ENCODE measurements at regions not wholly inside any gene's neighbourhood (a gene's known extent, or its start where the extent isn't known, plus 50 kb on each side); places are given as distances from the start of the nearest gene placed in this dataset.

- H3K23ac ChIP-seq (ENCODE audit: low read length): no peak overlapping the region
- H3K36me3 ChIP-seq (ENCODE audit: control insufficient read depth, insufficient read depth, low read length): no peaks in the 10 kb centered on the region
- no peaks in the 10 kb centered on the region for H3K27me3 ChIP-seq (ENCODE audit: insufficient read depth, low read length, poor library complexity)
- DNase-seq: no peak
- H3K4me3 ChIP-seq (ENCODE audit: low read length): no peak overlapping the region
- no peak overlapping the region for H3K27ac ChIP-seq (ENCODE audit: low read depth, low read length)
- no peak overlapping the region for H3K4ac ChIP-seq (ENCODE audit: low read depth, low read length)
- no peak overlapping the region for H4K8ac ChIP-seq (ENCODE audit: low read depth, low read length)
- H2BK15ac ChIP-seq (replicated peaks; ENCODE audit: low read depth): no peak overlapping the region
- H3K4me2 ChIP-seq (ENCODE audit: low read length): no peak overlapping the region
- no CpG with 5 or more reads among the region's 4 CpGs for WGBS (ENCODE audit: extremely low coverage, insufficient coverage, low lambda C conversion rate)
- H3K56ac ChIP-seq (ENCODE audit: low read length): no peak overlapping the region
- H3K4me1 ChIP-seq (ENCODE audit: control insufficient read depth, low read depth, low read length): no peaks in the 10 kb centered on the region
- H2BK120ac ChIP-seq (ENCODE audit: low read depth, low read length): no peak overlapping the region
- H3K9ac ChIP-seq (ENCODE audit: low read length): no peak overlapping the region
- no peak overlapping the region for H2BK5ac ChIP-seq (ENCODE audit: low read length)
- H2AK5ac ChIP-seq (ENCODE audit: low read length): no peak overlapping the region
- no peaks in the 10 kb centered on the region for H3K79me2 ChIP-seq (ENCODE audit: control insufficient read depth, insufficient read depth, low read length)
- H3K79me1 ChIP-seq (ENCODE audit: low read length): no peaks in the 10 kb centered on the region
- no peak overlapping the region for H3K18ac ChIP-seq (ENCODE audit: low read length)
- H4K5ac ChIP-seq (ENCODE audit: low read length): no peak overlapping the region
Observed at GRCh38 chr7:68518060-68518459, 1080.2 kb upstream of the AUTS2 start.

GRCh38 chr7:68524126-68524525 is 1074.1 kb upstream of the AUTS2 start:
- H3K4ac ChIP-seq (ENCODE audit: low read depth, low read length): no peak overlapping the region
- no peaks in the 10 kb centered on the region for H3K4me1 ChIP-seq (ENCODE audit: control insufficient read depth, low read depth, low read length)
- H4K8ac ChIP-seq (ENCODE audit: low read depth, low read length): no peak overlapping the region
- H3K18ac ChIP-seq (ENCODE audit: low read length): no peak overlapping the region
- H3K9ac ChIP-seq (ENCODE audit: low read length): no peak overlapping the region
- no peak overlapping the region for H3K23ac ChIP-seq (ENCODE audit: low read length)
- H4K5ac ChIP-seq (ENCODE audit: low read length): no peak overlapping the region
- no peaks in the 10 kb centered on the region for H3K36me3 ChIP-seq (ENCODE audit: control insufficient read depth, insufficient read depth, low read length)
- no peak overlapping the region for H3K4me2 ChIP-seq (ENCODE audit: low read length)
- no peak overlapping the region for H2BK5ac ChIP-seq (ENCODE audit: low read length)
- no peak overlapping the region for H3K56ac ChIP-seq (ENCODE audit: low read length)
- no peak overlapping the region for H3K27ac ChIP-seq (ENCODE audit: low read depth, low read length)
- H3K79me1 ChIP-seq (ENCODE audit: low read length): no peaks in the 10 kb centered on the region
- no peak overlapping the region for H2AK5ac ChIP-seq (ENCODE audit: low read length)
- H2BK120ac ChIP-seq (ENCODE audit: low read depth, low read length): no peak overlapping the region
- H2BK15ac ChIP-seq (replicated peaks; ENCODE audit: low read depth): no peak overlapping the region
- no CpG with 5 or more reads among the region's 3 CpGs for WGBS (ENCODE audit: extremely low coverage, insufficient coverage, low lambda C conversion rate)
- no peak overlapping the region for H3K4me3 ChIP-seq (ENCODE audit: low read length)
- DNase-seq: no peak
- H3K27me3 ChIP-seq (ENCODE audit: insufficient read depth, low read length, poor library complexity): no peaks in the 10 kb centered on the region
- H3K79me2 ChIP-seq (ENCODE audit: control insufficient read depth, insufficient read depth, low read length): no peaks in the 10 kb centered on the region

- no peak overlapping the region for H3K27ac ChIP-seq (ENCODE audit: low read depth, low read length)
- no peak overlapping the region for H3K56ac ChIP-seq (ENCODE audit: low read length)
- no peak overlapping the region for H2BK120ac ChIP-seq (ENCODE audit: low read depth, low read length)
- no peak overlapping the region for H3K23ac ChIP-seq (ENCODE audit: low read length)
- peak; percentile 69 for DNase-seq
- no peaks in the 10 kb centered on the region for H3K79me1 ChIP-seq (ENCODE audit: low read length)
- no CpG with 5 or more reads among the region's 4 CpGs for WGBS (ENCODE audit: extremely low coverage, insufficient coverage, low lambda C conversion rate)
- H3K36me3 ChIP-seq (ENCODE audit: control insufficient read depth, insufficient read depth, low read length): no peaks in the 10 kb centered on the region
- no peak overlapping the region for H2BK5ac ChIP-seq (ENCODE audit: low read length)
- no peaks in the 10 kb centered on the region for H3K4me1 ChIP-seq (ENCODE audit: control insufficient read depth, low read depth, low read length)
- no peaks in the 10 kb centered on the region for H3K79me2 ChIP-seq (ENCODE audit: control insufficient read depth, insufficient read depth, low read length)
- no peak overlapping the region for H3K4ac ChIP-seq (ENCODE audit: low read depth, low read length)
- no peak overlapping the region for H3K4me3 ChIP-seq (ENCODE audit: low read length)
- no peak overlapping the region for H3K9ac ChIP-seq (ENCODE audit: low read length)
- H2AK5ac ChIP-seq (ENCODE audit: low read length): no peak overlapping the region
- H3K18ac ChIP-seq (ENCODE audit: low read length): no peak overlapping the region
- no peak overlapping the region for H4K5ac ChIP-seq (ENCODE audit: low read length)
- H4K8ac ChIP-seq (ENCODE audit: low read depth, low read length): no peak overlapping the region
- no peak overlapping the region for H3K4me2 ChIP-seq (ENCODE audit: low read length)
- H3K27me3 ChIP-seq (ENCODE audit: insufficient read depth, low read length, poor library complexity): no peaks in the 10 kb centered on the region
- no peak overlapping the region for H2BK15ac ChIP-seq (replicated peaks; ENCODE audit: low read depth)
Observed at GRCh38 chr7:68529221-68529620, 1069.1 kb upstream of the AUTS2 start.

GRCh38 chr7:68535266-68535665 is 1063.0 kb upstream of the AUTS2 start:
- no peak for DNase-seq
- no peak overlapping the region for H3K56ac ChIP-seq (ENCODE audit: low read length)
- no peak overlapping the region for H4K8ac ChIP-seq (ENCODE audit: low read depth, low read length)
- H2BK120ac ChIP-seq (ENCODE audit: low read depth, low read length): no peak overlapping the region
- WGBS (ENCODE audit: extremely low coverage, insufficient coverage, low lambda C conversion rate): no CpG with 5 or more reads among the region's 22 CpGs
- H3K79me2 ChIP-seq (ENCODE audit: control insufficient read depth, insufficient read depth, low read length): no peaks in the 10 kb centered on the region
- no peak overlapping the region for H2AK5ac ChIP-seq (ENCODE audit: low read length)
- no peak overlapping the region for H3K18ac ChIP-seq (ENCODE audit: low read length)
- no peak overlapping the region for H4K5ac ChIP-seq (ENCODE audit: low read length)
- H3K4me1 ChIP-seq (ENCODE audit: control insufficient read depth, low read depth, low read length): no peaks in the 10 kb centered on the region
- no peaks in the 10 kb centered on the region for H3K79me1 ChIP-seq (ENCODE audit: low read length)
- H3K23ac ChIP-seq (ENCODE audit: low read length): no peak overlapping the region
- no peak overlapping the region for H3K27ac ChIP-seq (ENCODE audit: low read depth, low read length)
- H2BK15ac ChIP-seq (replicated peaks; ENCODE audit: low read depth): no peak overlapping the region
- H3K27me3 ChIP-seq (ENCODE audit: insufficient read depth, low read length, poor library complexity): no peaks in the 10 kb centered on the region
- H3K4me2 ChIP-seq (ENCODE audit: low read length): no peak overlapping the region
- H3K36me3 ChIP-seq (ENCODE audit: control insufficient read depth, insufficient read depth, low read length): no peaks in the 10 kb centered on the region
- H3K4me3 ChIP-seq (ENCODE audit: low read length): no peak overlapping the region
- no peak overlapping the region for H3K4ac ChIP-seq (ENCODE audit: low read depth, low read length)
- no peak overlapping the region for H2BK5ac ChIP-seq (ENCODE audit: low read length)
- no peak overlapping the region for H3K9ac ChIP-seq (ENCODE audit: low read length)

- no peaks in the 10 kb centered on the region for H3K79me1 ChIP-seq (ENCODE audit: low read length)
- WGBS (ENCODE audit: extremely low coverage, insufficient coverage, low lambda C conversion rate): no CpG with 5 or more reads among the region's 6 CpGs
- no peak overlapping the region for H4K8ac ChIP-seq (ENCODE audit: low read depth, low read length)
- no peak overlapping the region for H3K18ac ChIP-seq (ENCODE audit: low read length)
- H3K56ac ChIP-seq (ENCODE audit: low read length): no peak overlapping the region
- DNase-seq: no peak
- no peak overlapping the region for H3K4ac ChIP-seq (ENCODE audit: low read depth, low read length)
- no peak overlapping the region for H2BK5ac ChIP-seq (ENCODE audit: low read length)
- no peaks in the 10 kb centered on the region for H3K36me3 ChIP-seq (ENCODE audit: control insufficient read depth, insufficient read depth, low read length)
- H2BK120ac ChIP-seq (ENCODE audit: low read depth, low read length): no peak overlapping the region
- H3K23ac ChIP-seq (ENCODE audit: low read length): no peak overlapping the region
- H4K5ac ChIP-seq (ENCODE audit: low read length): no peak overlapping the region
- H3K27ac ChIP-seq (ENCODE audit: low read depth, low read length): no peak overlapping the region
- no peak overlapping the region for H3K4me2 ChIP-seq (ENCODE audit: low read length)
- H2BK15ac ChIP-seq (replicated peaks; ENCODE audit: low read depth): no peak overlapping the region
- H3K79me2 ChIP-seq (ENCODE audit: control insufficient read depth, insufficient read depth, low read length): no peaks in the 10 kb centered on the region
- H3K4me1 ChIP-seq (ENCODE audit: control insufficient read depth, low read depth, low read length): no peaks in the 10 kb centered on the region
- no peak overlapping the region for H2AK5ac ChIP-seq (ENCODE audit: low read length)
- no peak overlapping the region for H3K9ac ChIP-seq (ENCODE audit: low read length)
- H3K4me3 ChIP-seq (ENCODE audit: low read length): no peak overlapping the region
- no peaks in the 10 kb centered on the region for H3K27me3 ChIP-seq (ENCODE audit: insufficient read depth, low read length, poor library complexity)
Observed at GRCh38 chr7:68537051-68537773, 1061.1 kb upstream of the AUTS2 start.

GRCh38 chr7:68537774-68538071 is 1060.6 kb upstream of the AUTS2 start:
- Histone ChIP-seq H3K4ac (ENCODE audit: low read depth, low read length) (no peak overlapping the region), H3K9ac (ENCODE audit: low read length) (no peak overlapping the region), H2BK15ac (replicated peaks; ENCODE audit: low read depth) (no peak overlapping the region), H3K79me2 (ENCODE audit: control insufficient read depth, insufficient read depth, low read length) (no peaks in the 10 kb centered on the region), H2AK5ac (ENCODE audit: low read length) (no peak overlapping the region), H3K36me3 (ENCODE audit: control insufficient read depth, insufficient read depth, low read length) (no peaks in the 10 kb centered on the region), H4K5ac (ENCODE audit: low read length) (no peak overlapping the region), H3K56ac (ENCODE audit: low read length) (no peak overlapping the region), H3K4me2 (ENCODE audit: low read length) (no peak overlapping the region), H3K79me1 (ENCODE audit: low read length) (no peaks in the 10 kb centered on the region), H3K4me3 (ENCODE audit: low read length) (no peak overlapping the region), H3K4me1 (ENCODE audit: control insufficient read depth, low read depth, low read length) (no peaks in the 10 kb centered on the region), H3K27me3 (ENCODE audit: insufficient read depth, low read length, poor library complexity) (no peaks in the 10 kb centered on the region), H3K18ac (ENCODE audit: low read length) (no peak overlapping the region), H2BK5ac (ENCODE audit: low read length) (no peak overlapping the region), H3K23ac (ENCODE audit: low read length) (no peak overlapping the region), H2BK120ac (ENCODE audit: low read depth, low read length) (no peak overlapping the region), H4K8ac (ENCODE audit: low read depth, low read length) (no peak overlapping the region), H3K27ac (ENCODE audit: low read depth, low read length) (no peak overlapping the region)
- DNase-seq: peak; percentile 13
- WGBS (ENCODE audit: extremely low coverage, insufficient coverage, low lambda C conversion rate): no CpG with 5 or more reads among the region's 5 CpGs
